ENCODE measurements at regions not wholly inside any gene's neighbourhood (a gene's known extent, or its start where the extent isn't known, plus 50 kb on each side); places are given as distances from the start of the nearest gene placed in this dataset.

- H3K4me3 ChIP-seq (ENCODE audit: insufficient read depth, low read depth, low read length), result no peak overlapping the region
- no peak overlapping the region for H4K91ac ChIP-seq (ENCODE audit: insufficient read depth, low read depth, low read length)
- ATAC-seq (ENCODE audit: low read depth) (no peak), DNase-seq (no peak)
- H3K4ac ChIP-seq (ENCODE audit: low read depth, low read length), result no peak overlapping the region
- no peak overlapping the region for H4K8ac ChIP-seq (ENCODE audit: low read depth in 2 of 2, low read length in 2 of 2)
- H3K23ac ChIP-seq (ENCODE audit: low read depth, low read length), result no peak overlapping the region
- no peaks in the 10 kb centered on the region for H3K36me3 ChIP-seq (ENCODE audit: control insufficient read depth, insufficient read depth, low read length)
- intact Hi-C loops (cut with micrococcal nuclease), result no loop called here
- H3K18ac ChIP-seq (ENCODE audit: low read depth, low read length), result no peak overlapping the region
- H4K5ac ChIP-seq (ENCODE audit: low read depth, low read length), result no peak overlapping the region
- no peak overlapping the region for H2AK5ac ChIP-seq (ENCODE audit: low read depth, low read length)
- H3K14ac ChIP-seq (replicated peaks; ENCODE audit: low read depth, low read length), result no peak overlapping the region
- H3K9ac ChIP-seq (ENCODE audit: low read depth, low read length), result no peak overlapping the region
- no peaks in the 10 kb centered on the region for H3K79me1 ChIP-seq (ENCODE audit: low read depth in 1 of 2, low read length in 2 of 2)
- no peaks in the 10 kb centered on the region for H3K9me1 ChIP-seq (ENCODE audit: insufficient read depth, low read length)
- no TSS peak for BruUV-seq (replicated peaks)
- H3K4me2 ChIP-seq (ENCODE audit: low read depth, low read length), result no peak overlapping the region
- TF ChIP-seq CEBPB (IDR thresholded peaks at IDR 0.05; ENCODE audit: low read depth, low read length) (no peak), RAD21 (IDR thresholded peaks at IDR 0.05; ENCODE audit: low read length) (no peak), CHD1 (IDR thresholded peaks at IDR 0.05; ENCODE audit: low read depth, low read length) (no peak), MAZ (IDR thresholded peaks at IDR 0.05; ENCODE audit: borderline replicate concordance, low read depth, low read length) (no peak), CTCF (conservative IDR thresholded peaks at IDR 0.05; ENCODE audit: low read depth, low read length) (no peak), BHLHE40 (IDR thresholded peaks at IDR 0.05; ENCODE audit: low read depth, low read length) (no peak), USF2 (IDR thresholded peaks at IDR 0.05; ENCODE audit: low read depth, low read length) (no peak), MAFK (IDR thresholded peaks at IDR 0.05; ENCODE audit: low read depth, low read length) (no peak), SMC3 (IDR thresholded peaks at IDR 0.05; ENCODE audit: low read depth, low read length) (no peak), FOS (IDR thresholded peaks at IDR 0.05; ENCODE audit: low read depth, low read length) (no peak), POLR2A (IDR thresholded peaks at IDR 0.05; ENCODE audit: low read depth, low read length) (no peak)
- H4K20me1 ChIP-seq (ENCODE audit: insufficient read depth, low read length), result no peaks in the 10 kb centered on the region
- H2BK120ac ChIP-seq (ENCODE audit: low read depth, low read length), result no peak overlapping the region
- peaks cover 44% of the 10 kb centered on the region for H3K9me3 ChIP-seq (ENCODE audit: control insufficient read depth, insufficient read depth, low read length)
- H3K56ac ChIP-seq (ENCODE audit: extremely low read depth, insufficient read depth, low read length), result no peak overlapping the region
- no peak overlapping the region for H2BK5ac ChIP-seq (ENCODE audit: low read depth, low read length, poor library complexity, severe bottlenecking)
- H3K27me3 ChIP-seq (ENCODE audit: control insufficient read depth, insufficient read depth, low read length), result no peaks in the 10 kb centered on the region
- H3K4me1 ChIP-seq (ENCODE audit: control insufficient read depth, insufficient read depth, low read length), result no peaks in the 10 kb centered on the region
- in situ Hi-C loops (cut with MboI; ENCODE audit: low sequenced_read_pairs), result no loop called here
- no peak overlapping the region for H2AFZ ChIP-seq (replicated peaks; ENCODE audit: low read length, poor library complexity)
- no peak overlapping the region for H3K27ac ChIP-seq (ENCODE audit: insufficient read depth, low read length)
- no peak overlapping the region for H2BK20ac ChIP-seq (ENCODE audit: low read depth, low read length)
- 28% methylated on average over 2 of the region's 5 CpGs; no CpG with 5 or more reads in 1 of the 2 experiments for WGBS, 2 experiments (ENCODE audit: extremely low coverage in 2 of 2, insufficient read length in 1 of 2)
- ChIA-PET CTCF (no interaction called here), POLR2A (ENCODE audit: unreplicated experiment) (no interaction called here)
- no peak overlapping the region for H2AK9ac ChIP-seq (replicated peaks; ENCODE audit: low read depth, low read length, poor library complexity)
- H2BK15ac ChIP-seq (ENCODE audit: low read depth, low read length), result no peak overlapping the region
- dilution Hi-C loops (cut with HindIII; ENCODE audit: low sequenced_read_pairs, unreplicated experiment), result no loop called here
Observed at GRCh38 chr2:16245481-16246054, 305.2 kb downstream of the MYCN start.

Measured in IMR-90 (cell line).